ENCODE measurements at regions not wholly inside any gene's neighbourhood (a gene's known extent, or its start where the extent isn't known, plus 50 kb on each side); places are given as distances from the start of the nearest gene placed in this dataset.

DNA sequence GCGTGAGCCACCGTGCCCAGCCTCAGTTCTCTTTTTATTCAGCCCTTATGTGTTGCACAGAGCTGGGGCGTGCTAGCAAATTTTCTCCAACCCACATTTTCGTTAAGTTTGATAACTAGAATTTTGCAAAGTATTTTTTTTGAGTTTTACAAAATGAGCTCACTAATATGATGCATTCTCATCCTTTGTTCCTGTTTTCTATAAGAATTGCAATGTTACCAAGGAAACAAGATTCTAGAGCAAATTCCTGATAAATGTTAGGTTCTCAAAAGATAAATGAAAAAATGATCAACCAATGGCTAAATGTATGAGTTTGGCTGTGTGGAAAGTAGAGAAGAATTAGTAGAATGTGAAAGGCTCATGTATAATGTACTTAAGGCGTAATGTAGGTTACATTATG, 529.8 kb downstream of the MAFB start:
- Mint-ChIP-seq H3K4me1 (peaks cover 2% of the 10 kb centered on the region; the same call in 1 of the 2 replicates), H3K36me3 (no peaks in the 10 kb centered on the region), H3K9me3 (no peaks in the 10 kb centered on the region), H3K27me3 (ENCODE audit: low read depth) (no peaks in the 10 kb centered on the region), H3K27ac (no peak overlapping the region), H3K4me3 (no peak overlapping the region)
- ChIA-PET CTCF (interaction anchor here (0.5 to 2.1 kb wide), 17 partner anchors 12 to 1819 kb away, joined by 3 to 19 read pairs (median 4); no protein-coding TSS in a partner anchor), POLR2A (no interaction called here)
- DNase-seq (ENCODE audit: low spot score) (no peak), ATAC-seq (no peak)
- TF ChIP-seq, protein P1, sequence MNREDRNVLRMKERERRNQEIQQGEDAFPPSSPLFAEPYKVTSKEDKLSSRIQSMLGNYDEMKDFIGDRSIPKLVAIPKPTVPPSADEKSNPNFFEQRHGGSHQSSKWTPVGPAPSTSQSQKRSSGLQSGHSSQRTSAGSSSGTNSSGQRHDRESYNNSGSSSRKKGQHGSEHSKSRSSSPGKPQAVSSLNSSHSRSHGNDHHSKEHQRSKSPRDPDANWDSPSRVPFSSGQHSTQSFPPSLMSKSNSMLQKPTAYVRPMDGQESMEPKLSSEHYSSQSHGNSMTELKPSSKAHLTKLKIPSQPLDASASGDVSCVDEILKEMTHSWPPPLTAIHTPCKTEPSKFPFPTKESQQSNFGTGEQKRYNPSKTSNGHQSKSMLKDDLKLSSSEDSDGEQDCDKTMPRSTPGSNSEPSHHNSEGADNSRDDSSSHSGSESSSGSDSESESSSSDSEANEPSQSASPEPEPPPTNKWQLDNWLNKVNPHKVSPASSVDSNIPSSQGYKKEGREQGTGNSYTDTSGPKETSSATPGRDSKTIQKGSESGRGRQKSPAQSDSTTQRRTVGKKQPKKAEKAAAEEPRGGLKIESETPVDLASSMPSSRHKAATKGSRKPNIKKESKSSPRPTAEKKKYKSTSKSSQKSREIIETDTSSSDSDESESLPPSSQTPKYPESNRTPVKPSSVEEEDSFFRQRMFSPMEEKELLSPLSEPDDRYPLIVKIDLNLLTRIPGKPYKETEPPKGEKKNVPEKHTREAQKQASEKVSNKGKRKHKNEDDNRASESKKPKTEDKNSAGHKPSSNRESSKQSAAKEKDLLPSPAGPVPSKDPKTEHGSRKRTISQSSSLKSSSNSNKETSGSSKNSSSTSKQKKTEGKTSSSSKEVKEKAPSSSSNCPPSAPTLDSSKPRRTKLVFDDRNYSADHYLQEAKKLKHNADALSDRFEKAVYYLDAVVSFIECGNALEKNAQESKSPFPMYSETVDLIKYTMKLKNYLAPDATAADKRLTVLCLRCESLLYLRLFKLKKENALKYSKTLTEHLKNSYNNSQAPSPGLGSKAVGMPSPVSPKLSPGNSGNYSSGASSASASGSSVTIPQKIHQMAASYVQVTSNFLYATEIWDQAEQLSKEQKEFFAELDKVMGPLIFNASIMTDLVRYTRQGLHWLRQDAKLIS (CRISPR knock-in tag; IDR thresholded peaks at IDR 0.05; ENCODE audit: borderline replicate concordance): no peak
- TF ChIP-seq MYBL2 (CRISPR knock-in tag; IDR thresholded peaks at IDR 0.05): no peak
- no peak for TF ChIP-seq JAZF1 (CRISPR knock-in tag; IDR thresholded peaks at IDR 0.05)
- TF ChIP-seq ZNF232 (CRISPR knock-in tag; IDR thresholded peaks at IDR 0.05): no peak
- TF ChIP-seq, protein P2, sequence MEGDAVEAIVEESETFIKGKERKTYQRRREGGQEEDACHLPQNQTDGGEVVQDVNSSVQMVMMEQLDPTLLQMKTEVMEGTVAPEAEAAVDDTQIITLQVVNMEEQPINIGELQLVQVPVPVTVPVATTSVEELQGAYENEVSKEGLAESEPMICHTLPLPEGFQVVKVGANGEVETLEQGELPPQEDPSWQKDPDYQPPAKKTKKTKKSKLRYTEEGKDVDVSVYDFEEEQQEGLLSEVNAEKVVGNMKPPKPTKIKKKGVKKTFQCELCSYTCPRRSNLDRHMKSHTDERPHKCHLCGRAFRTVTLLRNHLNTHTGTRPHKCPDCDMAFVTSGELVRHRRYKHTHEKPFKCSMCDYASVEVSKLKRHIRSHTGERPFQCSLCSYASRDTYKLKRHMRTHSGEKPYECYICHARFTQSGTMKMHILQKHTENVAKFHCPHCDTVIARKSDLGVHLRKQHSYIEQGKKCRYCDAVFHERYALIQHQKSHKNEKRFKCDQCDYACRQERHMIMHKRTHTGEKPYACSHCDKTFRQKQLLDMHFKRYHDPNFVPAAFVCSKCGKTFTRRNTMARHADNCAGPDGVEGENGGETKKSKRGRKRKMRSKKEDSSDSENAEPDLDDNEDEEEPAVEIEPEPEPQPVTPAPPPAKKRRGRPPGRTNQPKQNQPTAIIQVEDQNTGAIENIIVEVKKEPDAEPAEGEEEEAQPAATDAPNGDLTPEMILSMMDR (IDR thresholded peaks at IDR 0.05): no peak
- no peak for TF ChIP-seq TEAD1 (CRISPR knock-in tag; IDR thresholded peaks at IDR 0.05)
- no peak for TF ChIP-seq SOX15 (CRISPR knock-in tag; IDR thresholded peaks at IDR 0.05)
- TF ChIP-seq, protein P3, sequence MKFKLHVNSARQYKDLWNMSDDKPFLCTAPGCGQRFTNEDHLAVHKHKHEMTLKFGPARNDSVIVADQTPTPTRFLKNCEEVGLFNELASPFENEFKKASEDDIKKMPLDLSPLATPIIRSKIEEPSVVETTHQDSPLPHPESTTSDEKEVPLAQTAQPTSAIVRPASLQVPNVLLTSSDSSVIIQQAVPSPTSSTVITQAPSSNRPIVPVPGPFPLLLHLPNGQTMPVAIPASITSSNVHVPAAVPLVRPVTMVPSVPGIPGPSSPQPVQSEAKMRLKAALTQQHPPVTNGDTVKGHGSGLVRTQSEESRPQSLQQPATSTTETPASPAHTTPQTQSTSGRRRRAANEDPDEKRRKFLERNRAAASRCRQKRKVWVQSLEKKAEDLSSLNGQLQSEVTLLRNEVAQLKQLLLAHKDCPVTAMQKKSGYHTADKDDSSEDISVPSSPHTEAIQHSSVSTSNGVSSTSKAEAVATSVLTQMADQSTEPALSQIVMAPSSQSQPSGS (CRISPR knock-in tag; IDR thresholded peaks at IDR 0.05; ENCODE audit: borderline replicate concordance, low read depth): no peak
- TF ChIP-seq, protein P4, sequence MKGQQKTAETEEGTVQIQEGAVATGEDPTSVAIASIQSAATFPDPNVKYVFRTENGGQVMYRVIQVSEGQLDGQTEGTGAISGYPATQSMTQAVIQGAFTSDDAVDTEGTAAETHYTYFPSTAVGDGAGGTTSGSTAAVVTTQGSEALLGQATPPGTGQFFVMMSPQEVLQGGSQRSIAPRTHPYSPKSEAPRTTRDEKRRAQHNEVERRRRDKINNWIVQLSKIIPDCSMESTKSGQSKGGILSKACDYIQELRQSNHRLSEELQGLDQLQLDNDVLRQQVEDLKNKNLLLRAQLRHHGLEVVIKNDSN (CRISPR knock-in tag; IDR thresholded peaks at IDR 0.05): no peak
- TF ChIP-seq, protein P5, sequence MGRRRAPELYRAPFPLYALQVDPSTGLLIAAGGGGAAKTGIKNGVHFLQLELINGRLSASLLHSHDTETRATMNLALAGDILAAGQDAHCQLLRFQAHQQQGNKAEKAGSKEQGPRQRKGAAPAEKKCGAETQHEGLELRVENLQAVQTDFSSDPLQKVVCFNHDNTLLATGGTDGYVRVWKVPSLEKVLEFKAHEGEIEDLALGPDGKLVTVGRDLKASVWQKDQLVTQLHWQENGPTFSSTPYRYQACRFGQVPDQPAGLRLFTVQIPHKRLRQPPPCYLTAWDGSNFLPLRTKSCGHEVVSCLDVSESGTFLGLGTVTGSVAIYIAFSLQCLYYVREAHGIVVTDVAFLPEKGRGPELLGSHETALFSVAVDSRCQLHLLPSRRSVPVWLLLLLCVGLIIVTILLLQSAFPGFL (CRISPR knock-in tag; IDR thresholded peaks at IDR 0.05; ENCODE audit: borderline replicate concordance): no peak
- TF ChIP-seq, protein P6, sequence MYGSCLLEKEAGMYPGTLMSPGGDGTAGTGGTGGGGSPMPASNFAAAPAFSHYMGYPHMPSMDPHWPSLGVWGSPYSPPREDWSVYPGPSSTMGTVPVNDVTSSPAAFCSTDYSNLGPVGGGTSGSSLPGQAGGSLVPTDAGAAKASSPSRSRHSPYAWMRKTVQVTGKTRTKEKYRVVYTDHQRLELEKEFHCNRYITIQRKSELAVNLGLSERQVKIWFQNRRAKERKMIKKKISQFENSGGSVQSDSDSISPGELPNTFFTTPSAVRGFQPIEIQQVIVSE (CRISPR knock-in tag; IDR thresholded peaks at IDR 0.05; ENCODE audit: borderline replicate concordance): no peak
- TF ChIP-seq ZNF396 (CRISPR knock-in tag; IDR thresholded peaks at IDR 0.05; ENCODE audit: borderline replicate concordance): no peak
- no peak for TF ChIP-seq NFATC4 (CRISPR knock-in tag; IDR thresholded peaks at IDR 0.05)
- TF ChIP-seq ATF1 (CRISPR knock-in tag; IDR thresholded peaks at IDR 0.05): no peak
- TF ChIP-seq ZNF671 (CRISPR knock-in tag; IDR thresholded peaks at IDR 0.05): no peak

Data from WTC11 (cell line).